HFF-Myc (cell line): ENCODE measurements at regions not wholly inside any gene's neighbourhood (a gene's known extent, or its start where the extent isn't known, plus 50 kb on each side); places are given as distances from the start of the nearest gene placed in this dataset.

Experiments used
- DNase-seq: peaks from one replicate; pipeline ENCODE4 v3.0.0-alpha.2; 2011; ENCODE audit warnings: low read depth; ENCODE audit errors: extremely low read depth
- H3K4me3 ChIP-seq: replicated peaks from 2 replicates; pipeline ENCODE4 v1.5.1; 2011; ENCODE audit warnings: low read depth, mild to moderate bottlenecking, control low read depth, low read length
- TF ChIP-seq, protein P1 (sequence below): IDR thresholded peaks from 2 replicates; pipeline ENCODE4 v1.5.1; 2012; ENCODE audit warnings: mild to moderate bottlenecking, low read depth, low read length, control low read depth; ENCODE audit errors: missing control alignments

DNA sequence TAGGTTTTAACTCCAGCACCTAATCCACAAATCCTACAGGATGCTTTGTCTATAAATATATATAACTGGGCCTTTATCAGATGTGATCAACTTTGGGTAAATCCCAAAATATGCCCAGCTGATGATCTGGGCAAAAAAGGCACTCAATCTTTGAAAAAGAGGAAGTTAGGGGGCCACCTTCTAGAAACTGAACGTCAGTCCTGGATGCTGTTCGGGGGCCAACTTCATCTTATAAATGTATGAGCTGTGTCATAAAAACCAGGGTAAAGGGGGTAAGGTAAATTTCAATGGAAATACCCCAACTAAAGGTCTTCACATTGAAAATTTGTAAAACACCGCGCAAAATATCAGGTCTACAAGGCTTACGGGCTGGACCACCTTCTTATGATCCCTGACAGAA is 264.4 kb upstream of the UBE2E2 start:
- DNase-seq: no peak
- H3K4me3 ChIP-seq: no peak overlapping the region
- TF ChIP-seq, protein P1, sequence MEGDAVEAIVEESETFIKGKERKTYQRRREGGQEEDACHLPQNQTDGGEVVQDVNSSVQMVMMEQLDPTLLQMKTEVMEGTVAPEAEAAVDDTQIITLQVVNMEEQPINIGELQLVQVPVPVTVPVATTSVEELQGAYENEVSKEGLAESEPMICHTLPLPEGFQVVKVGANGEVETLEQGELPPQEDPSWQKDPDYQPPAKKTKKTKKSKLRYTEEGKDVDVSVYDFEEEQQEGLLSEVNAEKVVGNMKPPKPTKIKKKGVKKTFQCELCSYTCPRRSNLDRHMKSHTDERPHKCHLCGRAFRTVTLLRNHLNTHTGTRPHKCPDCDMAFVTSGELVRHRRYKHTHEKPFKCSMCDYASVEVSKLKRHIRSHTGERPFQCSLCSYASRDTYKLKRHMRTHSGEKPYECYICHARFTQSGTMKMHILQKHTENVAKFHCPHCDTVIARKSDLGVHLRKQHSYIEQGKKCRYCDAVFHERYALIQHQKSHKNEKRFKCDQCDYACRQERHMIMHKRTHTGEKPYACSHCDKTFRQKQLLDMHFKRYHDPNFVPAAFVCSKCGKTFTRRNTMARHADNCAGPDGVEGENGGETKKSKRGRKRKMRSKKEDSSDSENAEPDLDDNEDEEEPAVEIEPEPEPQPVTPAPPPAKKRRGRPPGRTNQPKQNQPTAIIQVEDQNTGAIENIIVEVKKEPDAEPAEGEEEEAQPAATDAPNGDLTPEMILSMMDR: no peak

DNA sequence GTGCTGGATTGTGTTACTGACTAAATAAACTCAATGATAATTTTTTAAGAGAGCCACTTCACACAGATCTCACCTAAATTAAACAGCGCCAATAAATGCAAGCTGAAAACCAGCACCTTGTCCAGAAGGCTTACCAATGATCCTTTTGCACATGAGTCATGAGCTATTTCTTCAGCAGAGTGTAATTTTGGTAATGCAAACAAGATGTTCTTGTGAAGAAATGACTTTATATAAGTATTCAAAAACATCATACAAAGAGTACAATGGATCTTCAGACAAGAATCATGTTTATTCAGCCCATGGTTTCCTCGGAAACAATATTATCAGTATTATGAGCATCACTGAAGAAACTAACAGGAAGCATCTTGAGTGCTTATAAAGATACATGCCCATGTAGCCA is 263.8 kb upstream of the UBE2E2 start:
- no peak overlapping the region for H3K4me3 ChIP-seq
- TF ChIP-seq, protein P1: no peak
- no peak for DNase-seq

DNA sequence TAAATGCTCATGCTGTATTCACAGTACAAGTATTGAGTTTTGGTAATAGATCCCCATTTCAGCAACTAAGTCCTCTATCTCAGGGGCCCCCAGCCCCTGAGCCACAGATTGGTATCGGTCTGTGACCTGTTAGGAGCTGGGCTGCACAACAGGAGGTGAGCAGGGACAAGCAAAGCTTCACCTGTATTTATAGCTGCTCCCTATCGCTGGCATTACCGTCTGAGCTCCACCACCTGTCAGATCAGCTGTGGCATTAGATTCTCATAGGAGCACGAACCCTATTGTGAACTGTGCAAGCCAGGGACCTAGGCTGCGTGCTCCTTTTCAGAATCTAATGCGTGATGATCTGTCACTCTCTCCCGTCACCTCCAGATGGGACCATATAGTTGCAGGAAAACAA is 262.8 kb upstream of the UBE2E2 start:
- TF ChIP-seq, protein P1: no peak
- no peak overlapping the region for H3K4me3 ChIP-seq
- DNase-seq: no peak

DNA sequence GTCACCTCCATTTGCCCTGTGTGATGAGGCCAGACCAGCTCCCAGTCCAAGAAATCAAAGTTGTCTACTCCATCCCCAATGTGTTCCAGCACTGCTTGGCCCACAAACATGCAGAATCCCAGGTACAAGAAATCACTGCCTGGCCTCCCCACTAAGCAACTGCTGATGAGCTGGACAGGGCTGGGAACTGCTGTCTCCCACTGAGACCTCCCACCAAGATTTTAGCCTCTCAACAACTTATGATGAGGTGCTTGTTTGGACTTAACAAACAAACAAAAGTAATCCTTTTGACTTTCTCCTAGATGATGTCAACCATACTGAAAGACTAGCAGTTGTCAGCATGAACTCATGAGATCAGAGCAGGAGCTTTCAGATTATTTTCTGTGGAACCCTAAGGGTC is 260.1 kb upstream of the UBE2E2 start:
- no peak overlapping the region for H3K4me3 ChIP-seq
- TF ChIP-seq, protein P1: no peak
- no peak for DNase-seq

DNA sequence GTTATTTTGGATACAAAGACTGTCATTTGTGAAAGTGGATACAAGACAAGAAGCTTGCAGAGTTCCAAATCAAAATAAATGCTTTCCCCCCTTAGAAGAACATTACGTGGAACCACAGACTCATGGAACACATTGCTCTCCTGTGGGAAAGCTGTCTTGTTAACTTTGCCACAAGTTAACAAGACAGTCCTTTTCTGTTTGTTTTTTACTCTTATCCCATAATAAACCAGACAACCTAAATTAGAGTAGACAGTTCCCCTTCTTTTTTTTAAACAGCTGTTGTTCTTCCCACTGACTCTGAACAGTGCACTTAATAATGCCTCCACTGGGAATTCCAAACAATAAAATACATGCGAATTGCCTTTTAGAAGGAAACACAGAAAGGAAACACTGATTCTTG is 255.3 kb upstream of the UBE2E2 start:
- TF ChIP-seq, protein P1: no peak
- no peak for DNase-seq
- H3K4me3 ChIP-seq: no peak overlapping the region

DNA sequence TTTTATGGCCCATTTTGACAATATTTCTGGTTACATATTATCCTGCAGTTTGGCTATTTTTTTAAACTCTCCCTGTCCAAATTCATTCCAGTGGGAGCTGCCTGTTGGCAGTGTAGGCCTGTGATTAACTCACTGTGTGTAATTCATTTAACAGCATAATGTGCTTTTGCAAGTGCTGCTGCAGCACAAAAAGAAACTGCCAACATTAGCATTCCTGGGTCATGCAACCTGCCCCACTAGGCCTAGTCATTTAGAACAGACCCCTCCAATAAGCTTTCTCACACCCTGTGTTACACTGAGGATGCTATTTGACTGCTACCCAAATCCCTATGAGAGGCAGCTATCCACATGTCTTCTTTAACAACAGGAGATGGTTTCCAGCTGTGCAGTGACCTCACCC is 251.2 kb upstream of the UBE2E2 start:
- TF ChIP-seq, protein P1: no peak
- no peak overlapping the region for H3K4me3 ChIP-seq
- no peak for DNase-seq

DNA sequence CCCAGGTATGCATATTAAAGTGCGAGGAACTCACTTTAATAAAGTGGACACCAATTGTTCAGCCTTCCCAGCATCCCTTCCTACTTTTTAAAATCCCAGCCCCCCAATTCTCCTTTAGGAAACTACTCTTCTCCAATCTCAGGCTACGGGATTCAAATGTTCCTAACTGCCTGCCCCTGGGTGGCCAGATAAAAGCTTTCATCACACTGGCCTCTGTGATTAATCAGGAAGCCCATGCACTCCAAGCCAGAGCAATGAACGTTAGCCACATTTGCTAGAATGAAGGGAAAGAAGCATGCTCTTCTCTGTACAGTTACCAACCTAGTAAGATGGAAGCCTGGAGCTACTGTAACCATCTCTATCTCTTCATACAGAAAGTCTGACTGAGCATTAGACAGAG is 250.3 kb upstream of the UBE2E2 start:
- no peak for DNase-seq
- no peak overlapping the region for H3K4me3 ChIP-seq
- TF ChIP-seq, protein P1: no peak
